ENCODE measurements at regions not wholly inside any gene's neighbourhood (a gene's known extent, or its start where the extent isn't known, plus 50 kb on each side); places are given as distances from the start of the nearest gene placed in this dataset.

DNA sequence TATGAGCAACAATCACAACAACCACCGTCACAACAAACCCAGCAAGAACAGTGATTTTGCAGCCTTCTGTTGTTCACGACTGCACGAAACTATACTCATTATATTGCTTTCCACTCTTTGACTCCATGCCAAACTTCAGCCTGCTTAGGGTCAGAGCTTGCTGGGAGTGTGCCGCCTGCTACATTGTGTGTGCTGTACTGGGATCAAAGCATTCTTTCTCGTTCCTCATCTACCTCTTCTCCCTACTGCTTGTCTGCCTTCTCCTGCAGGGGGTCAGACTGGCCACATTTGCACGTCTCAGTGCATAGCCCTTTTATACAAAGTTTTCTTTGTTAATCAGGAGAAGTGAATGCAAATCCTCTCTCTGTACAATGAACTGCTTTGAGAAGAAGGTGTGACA, 401.6 kb upstream of the CITED2 start:
- H3K9me3 ChIP-seq (ENCODE audit: insufficient read depth, low read depth, low read length), result no peaks in the 10 kb centered on the region
- no peaks in the 10 kb centered on the region for H3K27me3 Mint-ChIP-seq (ENCODE audit: low read depth, unreplicated experiment)
- H3K27me3 ChIP-seq (ENCODE audit: insufficient read depth, low read length), result no peaks in the 10 kb centered on the region
- H3K27ac ChIP-seq (ENCODE audit: low read depth, low read length), result no peak overlapping the region
- H3K27ac Mint-ChIP-seq (ENCODE audit: unreplicated experiment), result peak overlapping the region; percentile 21
- no peak for TF ChIP-seq CTCF (IDR thresholded peaks at IDR 0.05; ENCODE audit: insufficient read depth, low read depth, low read length)
- no peak for TF ChIP-seq EZH2 (IDR thresholded peaks at IDR 0.05; ENCODE audit: insufficient read depth, low read length)
- no peak for DNase-seq (ENCODE audit: low read depth)
- H2AFZ ChIP-seq (ENCODE audit: low read depth, low read length), result peak overlapping the region; percentile 40
- H3K9me3 Mint-ChIP-seq (ENCODE audit: unreplicated experiment), result peaks cover 2% of the 10 kb centered on the region
- H3K4me3 Mint-ChIP-seq (ENCODE audit: unreplicated experiment), result no peak overlapping the region
- peak overlapping the region; percentile 12 for H3K4me2 ChIP-seq (ENCODE audit: low read length)
- H3K36me3 Mint-ChIP-seq (ENCODE audit: low read depth, unreplicated experiment), result no peaks in the 10 kb centered on the region
- H3K36me3 ChIP-seq (ENCODE audit: insufficient read depth, low read length), result no peaks in the 10 kb centered on the region
- no peaks in the 10 kb centered on the region for H3K79me2 ChIP-seq (ENCODE audit: insufficient read depth, low read length)
- H3K9ac ChIP-seq (ENCODE audit: low read length), result no peak overlapping the region
- peaks cover 32% of the 10 kb centered on the region for H3K4me1 Mint-ChIP-seq (ENCODE audit: low read depth, unreplicated experiment)
- H4K20me1 ChIP-seq (ENCODE audit: insufficient read depth, low read length), result no peaks in the 10 kb centered on the region
- H3K4me3 ChIP-seq (ENCODE audit: insufficient read depth, low read depth, low read length), result no peak overlapping the region
- peaks cover 4% of the 10 kb centered on the region for H3K4me1 ChIP-seq (ENCODE audit: insufficient read depth, low read length)
- no peak for FAIRE-seq

DNA sequence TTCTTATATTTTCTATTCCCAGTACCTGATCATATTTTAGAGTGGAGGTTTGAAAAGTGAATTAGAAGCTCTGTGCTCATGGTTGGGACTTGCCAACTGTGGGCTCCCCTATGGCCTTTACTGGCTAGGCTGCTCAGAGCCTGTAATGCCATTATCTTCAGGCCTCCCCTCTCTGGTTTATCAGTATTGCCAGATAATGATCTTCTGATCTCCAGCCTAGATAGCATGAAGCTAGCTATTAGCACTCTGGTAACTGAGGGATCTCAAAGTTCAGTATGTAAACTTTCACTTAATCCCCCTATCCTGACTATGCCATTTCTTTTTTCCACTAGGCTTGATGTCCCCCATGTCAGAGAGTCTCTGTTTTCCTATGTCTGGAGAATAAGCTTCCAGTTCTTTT, 393.7 kb upstream of the CITED2 start:
- H3K4me3 Mint-ChIP-seq (ENCODE audit: unreplicated experiment), result no peak overlapping the region
- H3K4me2 ChIP-seq (ENCODE audit: low read length), result no peak overlapping the region
- TF ChIP-seq CTCF (IDR thresholded peaks at IDR 0.05; ENCODE audit: insufficient read depth, low read depth, low read length) (no peak), EZH2 (IDR thresholded peaks at IDR 0.05; ENCODE audit: insufficient read depth, low read length) (no peak)
- no peaks in the 10 kb centered on the region for H3K27me3 Mint-ChIP-seq (ENCODE audit: low read depth, unreplicated experiment)
- H3K27ac Mint-ChIP-seq (ENCODE audit: unreplicated experiment), result no peak overlapping the region
- H3K4me1 ChIP-seq (ENCODE audit: insufficient read depth, low read length), result peaks cover 26% of the 10 kb centered on the region
- no peak overlapping the region for H2AFZ ChIP-seq (ENCODE audit: low read depth, low read length)
- H3K79me2 ChIP-seq (ENCODE audit: insufficient read depth, low read length), result no peaks in the 10 kb centered on the region
- no peaks in the 10 kb centered on the region for H3K36me3 ChIP-seq (ENCODE audit: insufficient read depth, low read length)
- no peaks in the 10 kb centered on the region for H3K27me3 ChIP-seq (ENCODE audit: insufficient read depth, low read length)
- no peak overlapping the region for H3K27ac ChIP-seq (ENCODE audit: low read depth, low read length)
- H3K4me3 ChIP-seq (ENCODE audit: insufficient read depth, low read depth, low read length), result no peak overlapping the region
- H3K9ac ChIP-seq (ENCODE audit: low read length), result no peak overlapping the region
- H3K36me3 Mint-ChIP-seq (ENCODE audit: low read depth, unreplicated experiment), result no peaks in the 10 kb centered on the region
- no peaks in the 10 kb centered on the region for H4K20me1 ChIP-seq (ENCODE audit: insufficient read depth, low read length)
- no peaks in the 10 kb centered on the region for H3K9me3 ChIP-seq (ENCODE audit: insufficient read depth, low read depth, low read length)
- H3K9me3 Mint-ChIP-seq (ENCODE audit: unreplicated experiment), result no peaks in the 10 kb centered on the region
- no peak for DNase-seq (ENCODE audit: low read depth)
- no peak for FAIRE-seq
- H3K4me1 Mint-ChIP-seq (ENCODE audit: low read depth, unreplicated experiment), result peaks cover 28% of the 10 kb centered on the region

- no peak for DNase-seq (ENCODE audit: low read depth)
- no peak overlapping the region for H3K4me2 ChIP-seq (ENCODE audit: low read length)
- H3K36me3 Mint-ChIP-seq (ENCODE audit: low read depth, unreplicated experiment), result no peaks in the 10 kb centered on the region
- no peak overlapping the region for H3K4me3 ChIP-seq (ENCODE audit: insufficient read depth, low read depth, low read length)
- peaks cover 31% of the 10 kb centered on the region for H3K4me1 ChIP-seq (ENCODE audit: insufficient read depth, low read length)
- no peak overlapping the region for H3K27ac Mint-ChIP-seq (ENCODE audit: unreplicated experiment)
- no peaks in the 10 kb centered on the region for H3K9me3 Mint-ChIP-seq (ENCODE audit: unreplicated experiment)
- H3K27me3 Mint-ChIP-seq (ENCODE audit: low read depth, unreplicated experiment), result no peaks in the 10 kb centered on the region
- H3K4me1 Mint-ChIP-seq (ENCODE audit: low read depth, unreplicated experiment), result peaks cover 40% of the 10 kb centered on the region
- no peak overlapping the region for H3K27ac ChIP-seq (ENCODE audit: low read depth, low read length)
- no peaks in the 10 kb centered on the region for H3K79me2 ChIP-seq (ENCODE audit: insufficient read depth, low read length)
- H4K20me1 ChIP-seq (ENCODE audit: insufficient read depth, low read length), result no peaks in the 10 kb centered on the region
- no peak overlapping the region for H3K4me3 Mint-ChIP-seq (ENCODE audit: unreplicated experiment)
- TF ChIP-seq EZH2 (IDR thresholded peaks at IDR 0.05; ENCODE audit: insufficient read depth, low read length), result no peak
- no peak for TF ChIP-seq CTCF (IDR thresholded peaks at IDR 0.05; ENCODE audit: insufficient read depth, low read depth, low read length)
- no peaks in the 10 kb centered on the region for H3K27me3 ChIP-seq (ENCODE audit: insufficient read depth, low read length)
- H3K9ac ChIP-seq (ENCODE audit: low read length), result no peak overlapping the region
- no peak for FAIRE-seq
- H3K9me3 ChIP-seq (ENCODE audit: insufficient read depth, low read depth, low read length), result no peaks in the 10 kb centered on the region
- H2AFZ ChIP-seq (ENCODE audit: low read depth, low read length), result no peak overlapping the region
- H3K36me3 ChIP-seq (ENCODE audit: insufficient read depth, low read length), result no peaks in the 10 kb centered on the region
These were observed 392.3 kb upstream of the CITED2 start for GRCh38 chr6:139766796-139767195.
